ENCODE measurements at regions not wholly inside any gene's neighbourhood (a gene's known extent, or its start where the extent isn't known, plus 50 kb on each side); places are given as distances from the start of the nearest gene placed in this dataset.

- H3K27ac ChIP-seq: no peak overlapping the region
- no peak for TF ChIP-seq CTCF (conservative IDR thresholded peaks at IDR 0.05)
Observed at GRCh38 chr15:37223089-37223488, 122.7 kb upstream of the MEIS2 start.

- TF ChIP-seq CTCF (conservative IDR thresholded peaks at IDR 0.05): no peak
- no peak overlapping the region for H3K27ac ChIP-seq
Observed at GRCh38 chr15:37229855-37230619, 129.7 kb upstream of the MEIS2 start.

- TF ChIP-seq CTCF (conservative IDR thresholded peaks at IDR 0.05): no peak
- no peak overlapping the region for H3K27ac ChIP-seq
Observed at GRCh38 chr15:37245358-37245757, 145.0 kb upstream of the MEIS2 start.

- no peak for TF ChIP-seq CTCF (conservative IDR thresholded peaks at IDR 0.05)
- H3K27ac ChIP-seq: no peak overlapping the region
Observed at GRCh38 chr15:37246065-37246464, 145.7 kb upstream of the MEIS2 start.

GRCh38 chr15:37246856-37247255, 146.5 kb upstream of the MEIS2 start:
- TF ChIP-seq CTCF (conservative IDR thresholded peaks at IDR 0.05): no peak
- no peak overlapping the region for H3K27ac ChIP-seq

GRCh38 chr15:37249249-37249648, 148.9 kb upstream of the MEIS2 start:
- no peak for TF ChIP-seq CTCF (conservative IDR thresholded peaks at IDR 0.05)
- no peak overlapping the region for H3K27ac ChIP-seq

- H3K27ac ChIP-seq: no peak overlapping the region
- TF ChIP-seq CTCF (conservative IDR thresholded peaks at IDR 0.05): no peak
Observed at GRCh38 chr15:37252530-37252929, 152.2 kb upstream of the MEIS2 start.

All from VCaP (cell line).